ENCODE measurements at regions not wholly inside any gene's neighbourhood (a gene's known extent, or its start where the extent isn't known, plus 50 kb on each side); places are given as distances from the start of the nearest gene placed in this dataset.
"Not testable (repeated sequence)": the region's sequence is repeated elsewhere in the genome, so short reads cannot be mapped to it uniquely, and the experiment has no call there.

- DNase-seq (ENCODE audit: low read depth in 2 of 2): no peak
These were observed 794.4 kb downstream of the CDH18 start for GRCh38 chr5:19193631-19194030.

- no peak for DNase-seq (ENCODE audit: low read depth in 2 of 2)
These were observed 791.4 kb downstream of the CDH18 start for GRCh38 chr5:19196631-19197030.

GRCh38 chr5:19200251-19200650, 787.7 kb downstream of the CDH18 start:
- no peak for DNase-seq (ENCODE audit: low read depth in 2 of 2)

- no peak for DNase-seq (ENCODE audit: low read depth in 2 of 2)
These were observed 779.6 kb downstream of the CDH18 start for GRCh38 chr5:19208397-19208796.

- DNase-seq (ENCODE audit: low read depth in 2 of 2): no peak
These were observed 777.1 kb downstream of the CDH18 start for GRCh38 chr5:19210886-19211285.

GRCh38 chr5:19229179-19229835, 758.7 kb downstream of the CDH18 start:
- no peak for DNase-seq (ENCODE audit: low read depth in 2 of 2)

GRCh38 chr5:19233573-19233972, 754.4 kb downstream of the CDH18 start:
- DNase-seq (ENCODE audit: low read depth in 2 of 2): no peak

- no peak for DNase-seq (ENCODE audit: low read depth in 2 of 2)
These were observed 752.9 kb downstream of the CDH18 start for GRCh38 chr5:19235101-19235584.

GRCh38 chr5:19240170-19240569, 747.8 kb downstream of the CDH18 start:
- no peak for DNase-seq (ENCODE audit: low read depth in 2 of 2)

- no peak for DNase-seq (ENCODE audit: low read depth in 2 of 2)
These were observed 746.3 kb downstream of the CDH18 start for GRCh38 chr5:19241690-19242089.

- DNase-seq (ENCODE audit: low read depth in 2 of 2): not testable (repeated sequence)
These were observed 741.8 kb downstream of the CDH18 start for GRCh38 chr5:19246191-19246590.

- DNase-seq (ENCODE audit: low read depth in 2 of 2): no peak
These were observed 740.7 kb downstream of the CDH18 start for GRCh38 chr5:19247302-19247701.

GRCh38 chr5:19256036-19256435, 732.0 kb downstream of the CDH18 start:
- no peak for DNase-seq (ENCODE audit: low read depth in 2 of 2)

GRCh38 chr5:19258686-19259085, 729.3 kb downstream of the CDH18 start:
- DNase-seq (ENCODE audit: low read depth in 2 of 2): no peak

- DNase-seq (ENCODE audit: low read depth in 2 of 2): no peak
These were observed 726.1 kb downstream of the CDH18 start for GRCh38 chr5:19261879-19262278.

- DNase-seq (ENCODE audit: low read depth in 2 of 2): no peak
These were observed 723.2 kb downstream of the CDH18 start for GRCh38 chr5:19264821-19265220.

GRCh38 chr5:19266791-19267190, 721.2 kb downstream of the CDH18 start:
- no peak for DNase-seq (ENCODE audit: low read depth in 2 of 2)

- DNase-seq (ENCODE audit: low read depth in 2 of 2): no peak
These were observed 717.8 kb downstream of the CDH18 start for GRCh38 chr5:19270153-19270552.

GRCh38 chr5:19274578-19274977, 713.4 kb downstream of the CDH18 start:
- no peak for DNase-seq (ENCODE audit: low read depth in 2 of 2)

- no peak for DNase-seq (ENCODE audit: low read depth in 2 of 2)
These were observed 702.7 kb downstream of the CDH18 start for GRCh38 chr5:19285286-19285685.

GRCh38 chr5:19287548-19288277, 700.3 kb downstream of the CDH18 start:
- DNase-seq (ENCODE audit: low read depth in 2 of 2): not testable (repeated sequence)

- not testable (repeated sequence) for DNase-seq (ENCODE audit: low read depth in 2 of 2)
These were observed 699.7 kb downstream of the CDH18 start for GRCh38 chr5:19288311-19288710.

GRCh38 chr5:19297934-19298333, 690.1 kb downstream of the CDH18 start:
- DNase-seq (ENCODE audit: low read depth in 2 of 2): no peak
